B cell (primary cell): ENCODE measurements at regions not wholly inside any gene's neighbourhood (a gene's known extent, or its start where the extent isn't known, plus 50 kb on each side); places are given as distances from the start of the nearest gene placed in this dataset.

Experiments used
- CTCF ChIP-seq: fragments of 200-600 bp; IDR thresholded peaks from one replicate; pipeline ENCODE4 v1.8.0; 2022; ENCODE audit warnings: antibody characterized with exemption, mild to moderate bottlenecking
- EZH2 ChIP-seq: IDR thresholded peaks from 2 replicates; pipeline ENCODE4 v1.6.1; 2012; ENCODE audit warnings: borderline replicate concordance, low read depth, mild to moderate bottlenecking, moderate library complexity, low read length; ENCODE audit not compliant: insufficient read depth, poor library complexity, severe bottlenecking

- TF ChIP-seq EZH2 = no peak
- no peak for TF ChIP-seq CTCF
Measured at GRCh38 chr4:61004651-61005170, 195.4 kb upstream of the ADGRL3 start.
